SIG-M5 treated with dmso at 0.1 percent for 504 hours (cell line): ENCODE measurements at regions not wholly inside any gene's neighbourhood (a gene's known extent, or its start where the extent isn't known, plus 50 kb on each side); places are given as distances from the start of the nearest gene placed in this dataset.

Experiments
- DNase-seq: peaks from one replicate; lab custom pipeline; 2025; ENCODE audit not compliant: unreplicated experiment; lab: John Stamatoyannopoulos, UW

- DNase-seq: no peak
Observed at GRCh38 chrX:806586-806985, 176.0 kb downstream of the SHOX start.

GRCh38 chrX:805988-806387 lies 175.4 kb downstream of the SHOX start:
- DNase-seq: no peak

- no peak for DNase-seq
Observed at GRCh38 chrX:805103-805670, 174.6 kb downstream of the SHOX start.

GRCh38 chrX:802846-803245 lies 172.3 kb downstream of the SHOX start:
- DNase-seq: no peak

GRCh38 chrX:799808-800207 lies 169.2 kb downstream of the SHOX start:
- no peak for DNase-seq

- DNase-seq: no peak
Observed at GRCh38 chrX:794311-794710, 163.7 kb downstream of the SHOX start.

GRCh38 chrX:793216-793770 lies 162.7 kb downstream of the SHOX start:
- DNase-seq: no peak

GRCh38 chrX:791479-792034 lies 161.0 kb downstream of the SHOX start:
- DNase-seq: no peak

GRCh38 chrX:790783-791360 lies 160.3 kb downstream of the SHOX start:
- DNase-seq: no peak

GRCh38 chrX:790041-790506 lies 159.5 kb downstream of the SHOX start:
- DNase-seq: no peak

GRCh38 chrX:789096-789495 lies 158.5 kb downstream of the SHOX start:
- DNase-seq: no peak

GRCh38 chrX:786441-786881 lies 155.9 kb downstream of the SHOX start:
- no peak for DNase-seq

- DNase-seq: no peak
Observed at GRCh38 chrX:784829-785228, 154.2 kb downstream of the SHOX start.

- no peak for DNase-seq
Observed at GRCh38 chrX:781224-782204, 150.9 kb downstream of the SHOX start.

GRCh38 chrX:776529-777230 lies 146.1 kb downstream of the SHOX start:
- DNase-seq: no peak

GRCh38 chrX:776061-776460 lies 145.5 kb downstream of the SHOX start:
- no peak for DNase-seq

- no peak for DNase-seq
Observed at GRCh38 chrX:774536-774935, 143.9 kb downstream of the SHOX start.

GRCh38 chrX:773292-774025 lies 142.9 kb downstream of the SHOX start:
- no peak for DNase-seq

- DNase-seq: no peak
Observed at GRCh38 chrX:771536-771935, 140.9 kb downstream of the SHOX start.

- DNase-seq: no peak
Observed at GRCh38 chrX:769796-770195, 139.2 kb downstream of the SHOX start.
